GM12872 (cell line): ENCODE measurements at regions not wholly inside any gene's neighbourhood (a gene's known extent, or its start where the extent isn't known, plus 50 kb on each side); places are given as distances from the start of the nearest gene placed in this dataset.

Source experiments
- TF ChIP-seq, protein P1 (sequence below): IDR thresholded peaks from 3 replicates; pipeline ENCODE4 v1.5.1; 2011; ENCODE audit warnings: low read depth, mild to moderate bottlenecking, low read length, moderate library complexity; ENCODE audit not compliant: insufficient read depth

DNA sequence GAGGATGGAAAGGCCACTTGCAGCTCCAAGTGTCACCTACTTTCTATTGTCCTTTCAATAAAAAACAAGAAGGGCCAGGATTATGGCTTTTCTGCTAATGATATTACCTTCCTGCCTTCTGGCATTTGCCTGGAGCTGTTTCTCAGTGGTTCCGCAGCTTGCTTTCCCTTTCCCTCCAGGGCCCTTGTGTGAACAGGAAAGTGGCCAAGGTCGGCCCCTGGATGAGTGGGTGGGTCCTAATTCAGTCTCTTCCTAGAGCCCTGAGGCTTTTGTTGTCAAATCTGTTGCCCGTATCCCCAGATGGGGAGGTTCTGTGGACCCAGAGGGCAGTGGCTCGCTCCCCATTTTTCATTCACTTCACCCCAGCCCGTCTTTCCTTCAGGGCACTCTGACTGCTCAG, 64.2 kb upstream of the UMPS start:
- TF ChIP-seq, protein P1, sequence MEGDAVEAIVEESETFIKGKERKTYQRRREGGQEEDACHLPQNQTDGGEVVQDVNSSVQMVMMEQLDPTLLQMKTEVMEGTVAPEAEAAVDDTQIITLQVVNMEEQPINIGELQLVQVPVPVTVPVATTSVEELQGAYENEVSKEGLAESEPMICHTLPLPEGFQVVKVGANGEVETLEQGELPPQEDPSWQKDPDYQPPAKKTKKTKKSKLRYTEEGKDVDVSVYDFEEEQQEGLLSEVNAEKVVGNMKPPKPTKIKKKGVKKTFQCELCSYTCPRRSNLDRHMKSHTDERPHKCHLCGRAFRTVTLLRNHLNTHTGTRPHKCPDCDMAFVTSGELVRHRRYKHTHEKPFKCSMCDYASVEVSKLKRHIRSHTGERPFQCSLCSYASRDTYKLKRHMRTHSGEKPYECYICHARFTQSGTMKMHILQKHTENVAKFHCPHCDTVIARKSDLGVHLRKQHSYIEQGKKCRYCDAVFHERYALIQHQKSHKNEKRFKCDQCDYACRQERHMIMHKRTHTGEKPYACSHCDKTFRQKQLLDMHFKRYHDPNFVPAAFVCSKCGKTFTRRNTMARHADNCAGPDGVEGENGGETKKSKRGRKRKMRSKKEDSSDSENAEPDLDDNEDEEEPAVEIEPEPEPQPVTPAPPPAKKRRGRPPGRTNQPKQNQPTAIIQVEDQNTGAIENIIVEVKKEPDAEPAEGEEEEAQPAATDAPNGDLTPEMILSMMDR: no peak

DNA sequence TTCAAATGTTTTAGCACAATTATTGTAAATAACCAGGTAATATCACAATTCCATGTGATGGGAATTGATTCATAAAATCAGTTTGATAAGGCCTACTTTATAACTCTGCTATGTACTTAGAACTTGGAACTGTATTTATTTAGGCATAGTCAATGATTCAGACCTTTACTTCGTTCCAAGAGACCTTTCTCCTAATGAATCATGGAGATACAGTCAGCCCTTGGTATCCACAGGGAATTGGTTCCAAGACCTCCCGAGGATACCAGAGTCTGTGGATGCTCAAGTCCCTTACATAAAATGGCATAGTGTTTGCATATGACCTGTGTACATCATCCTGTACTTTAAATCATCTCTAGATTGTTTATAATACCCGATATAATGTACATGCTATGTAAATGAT, 60.8 kb upstream of the UMPS start:
- TF ChIP-seq, protein P1: no peak

DNA sequence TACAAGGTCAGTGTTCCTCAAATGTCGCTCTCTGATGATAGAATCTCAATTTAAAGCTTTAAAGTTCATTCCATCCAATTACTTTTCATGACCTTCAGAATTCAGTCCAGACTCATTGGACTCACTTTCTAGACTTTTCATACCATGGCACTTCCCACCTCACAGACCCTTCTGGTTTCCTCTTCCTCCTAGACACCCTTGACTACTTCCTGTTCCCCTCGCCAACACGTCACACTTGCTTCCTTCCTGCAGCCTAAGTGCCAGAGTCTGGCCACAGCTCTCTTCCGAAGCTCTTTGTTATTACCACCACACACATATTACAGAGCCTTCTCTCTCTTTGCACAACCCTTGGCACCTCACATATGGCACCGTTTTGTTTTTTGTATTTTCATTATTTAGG, 59.1 kb upstream of the UMPS start:
- TF ChIP-seq, protein P1: no peak

DNA sequence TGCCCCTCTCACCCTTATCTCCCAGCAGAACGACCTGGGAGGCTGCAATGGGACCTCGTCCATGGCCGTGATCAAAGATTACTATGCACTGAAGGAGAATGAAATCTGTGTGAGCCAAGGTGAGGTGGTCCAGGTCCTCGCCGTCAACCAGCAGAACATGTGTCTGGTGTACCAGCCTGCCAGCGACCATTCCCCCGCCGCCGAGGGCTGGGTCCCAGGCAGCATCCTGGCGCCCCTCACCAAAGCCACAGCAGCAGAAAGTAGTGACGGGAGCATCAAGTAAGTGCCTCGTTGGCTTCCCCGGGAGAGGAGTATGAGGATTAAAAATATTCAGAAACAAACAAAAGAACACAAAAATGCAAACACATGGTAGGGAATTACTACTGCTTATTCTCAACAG, 55.9 kb upstream of the UMPS start:
- TF ChIP-seq, protein P1: no peak

DNA sequence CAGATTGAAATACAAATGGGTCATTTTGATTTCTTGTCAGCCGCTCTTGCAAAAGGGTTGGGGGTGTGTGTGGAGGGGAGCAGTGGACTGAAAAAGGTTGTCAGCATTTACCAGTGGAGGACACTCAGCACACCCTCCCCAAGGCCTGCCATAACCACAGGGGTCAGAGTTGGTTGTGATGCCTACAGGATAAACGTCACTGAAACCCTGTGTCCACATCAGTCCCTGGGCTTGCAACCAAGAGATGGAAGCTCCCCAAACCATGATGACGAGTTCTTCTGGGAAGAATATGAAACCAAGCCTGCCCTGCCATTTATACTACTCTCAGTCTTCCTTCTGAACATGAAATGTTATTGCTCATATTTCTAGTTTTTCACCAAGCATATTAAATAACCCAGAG, 54.0 kb upstream of the UMPS start:
- TF ChIP-seq, protein P1: no peak

DNA sequence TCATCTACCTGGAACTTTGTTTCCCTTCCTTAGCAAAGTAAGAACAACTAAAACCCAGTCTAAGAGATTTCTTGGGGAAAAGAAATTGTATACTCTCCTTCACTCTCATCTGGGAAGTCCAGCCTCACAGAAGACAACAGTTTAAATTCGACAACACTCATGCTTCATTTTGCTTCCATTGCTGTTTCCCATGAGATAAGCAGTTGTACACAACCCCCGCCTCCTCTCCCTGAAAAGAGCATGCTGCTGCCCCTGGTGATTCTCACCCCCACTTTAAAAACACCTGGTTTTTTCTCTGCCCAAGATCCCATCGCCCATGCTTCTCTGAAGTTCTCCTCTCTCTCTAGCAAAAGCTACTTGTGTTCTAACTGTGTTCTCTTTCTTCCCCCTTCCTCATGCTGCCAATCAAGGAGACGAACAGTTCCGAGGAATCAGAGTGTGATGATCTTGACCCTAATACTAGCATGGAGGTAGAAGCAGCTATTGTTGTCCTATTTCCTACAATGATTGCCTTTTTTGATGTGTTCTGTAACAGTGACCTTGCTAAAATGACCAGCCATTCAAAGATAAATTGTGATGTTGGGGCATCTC, 51.1 kb upstream of the UMPS start:
- TF ChIP-seq, protein P1: no peak
